Fibroblast of skin of back (primary cell): ENCODE measurements at regions not wholly inside any gene's neighbourhood (a gene's known extent, or its start where the extent isn't known, plus 50 kb on each side); places are given as distances from the start of the nearest gene placed in this dataset.
A peak's percentile ranks its signal among the peaks of the same experiment; 100 is the strongest.

Experiments used
- DNase-seq: peaks from one replicate; pipeline ENCODE4 v3.0.0-alpha.2; 2013

DNA sequence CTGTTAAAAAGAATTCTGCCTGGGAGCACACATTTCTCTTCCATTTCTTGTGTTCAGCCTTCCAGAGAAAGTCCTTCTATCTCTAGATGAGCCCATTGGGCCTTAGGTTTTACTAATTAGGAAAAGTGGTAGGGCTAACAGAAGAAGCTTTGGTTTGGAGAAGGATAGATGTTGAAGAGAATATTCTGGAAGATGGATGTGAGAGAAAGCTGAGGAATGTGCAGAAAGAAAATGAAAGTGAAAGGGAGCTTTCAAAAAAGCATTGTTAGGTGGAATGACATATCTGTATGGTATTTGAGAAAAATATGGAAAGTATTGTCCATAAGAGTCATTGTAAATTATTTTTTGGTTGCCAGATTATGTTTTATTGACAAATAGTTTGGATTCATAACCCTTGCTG, 474.8 kb upstream of the SLIT2 start:
- DNase-seq = peak; percentile 45

- peak; percentile 82 for DNase-seq
These were observed 475.7 kb upstream of the SLIT2 start for GRCh38 chr4:19776021-19776459.

DNA sequence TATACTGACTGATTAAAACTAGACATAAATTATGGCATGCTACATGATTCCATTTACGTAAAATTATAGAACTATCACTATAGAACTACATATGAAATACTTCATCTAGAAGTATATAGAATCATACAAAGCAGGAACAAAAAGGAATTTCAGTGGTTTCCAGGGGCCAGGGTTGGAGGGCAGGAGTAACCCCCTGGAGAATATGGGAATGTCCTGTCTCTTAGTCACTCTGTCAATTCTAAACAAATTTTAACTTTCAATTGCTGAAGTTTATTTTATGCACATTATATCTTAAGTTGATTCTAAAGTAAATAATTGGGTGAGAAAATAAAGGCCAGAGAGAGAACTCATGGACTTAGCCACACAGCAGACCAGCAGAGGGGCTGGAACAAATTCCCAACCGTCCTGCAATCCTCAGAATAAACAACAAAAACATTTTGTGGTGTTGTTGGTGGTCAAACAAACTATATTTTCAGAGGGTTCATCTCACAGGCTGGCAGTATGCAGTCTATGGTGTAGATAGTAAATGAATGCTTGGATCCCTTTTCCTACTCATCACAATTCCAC, 476.9 kb upstream of the SLIT2 start:
- DNase-seq = peak; percentile 78

- DNase-seq = no peak
These were observed 479.1 kb upstream of the SLIT2 start for GRCh38 chr4:19772581-19772980.

- DNase-seq = no peak
These were observed 495.0 kb upstream of the SLIT2 start for GRCh38 chr4:19756661-19757060.

DNA sequence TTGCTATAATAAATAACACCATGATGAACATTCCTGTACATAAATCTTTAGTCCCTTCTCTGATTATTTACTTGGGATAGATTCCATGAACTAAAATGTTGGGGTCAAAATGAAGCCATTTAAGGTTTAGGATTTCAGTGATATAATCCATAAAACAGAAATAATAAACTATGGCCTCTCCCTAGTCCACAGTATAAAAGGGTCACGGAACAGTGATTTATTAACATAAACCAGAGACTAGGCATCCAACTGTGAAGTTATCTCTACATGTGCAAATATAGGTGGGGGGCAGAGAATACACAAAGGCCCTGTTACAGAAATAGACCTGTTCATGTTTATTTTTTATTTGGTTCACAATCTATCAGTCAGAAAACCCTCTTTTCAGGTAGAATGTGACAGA, 499.1 kb upstream of the SLIT2 start:
- DNase-seq = no peak

- peak; percentile 23 for DNase-seq
These were observed 502.9 kb upstream of the SLIT2 start for GRCh38 chr4:19748519-19749479.

DNA sequence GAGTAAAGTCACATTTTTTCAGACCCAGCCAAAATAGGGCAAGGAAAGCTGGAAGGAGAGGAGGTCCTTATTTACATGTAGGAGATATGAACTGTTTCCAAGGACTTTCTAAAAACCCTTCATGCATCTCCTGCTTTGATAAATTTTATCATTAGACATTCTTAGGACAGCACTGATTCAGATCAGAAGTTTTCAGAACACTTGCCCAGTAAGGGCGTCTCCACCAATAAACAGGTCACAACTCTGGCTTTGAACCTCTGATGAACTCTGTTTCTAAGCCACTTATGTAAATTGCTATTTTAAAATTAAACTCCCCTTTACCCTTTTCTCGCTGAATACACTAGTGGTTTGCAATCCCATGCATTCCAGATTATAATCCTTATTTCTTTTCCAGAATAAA, 505.3 kb upstream of the SLIT2 start:
- no peak for DNase-seq

DNA sequence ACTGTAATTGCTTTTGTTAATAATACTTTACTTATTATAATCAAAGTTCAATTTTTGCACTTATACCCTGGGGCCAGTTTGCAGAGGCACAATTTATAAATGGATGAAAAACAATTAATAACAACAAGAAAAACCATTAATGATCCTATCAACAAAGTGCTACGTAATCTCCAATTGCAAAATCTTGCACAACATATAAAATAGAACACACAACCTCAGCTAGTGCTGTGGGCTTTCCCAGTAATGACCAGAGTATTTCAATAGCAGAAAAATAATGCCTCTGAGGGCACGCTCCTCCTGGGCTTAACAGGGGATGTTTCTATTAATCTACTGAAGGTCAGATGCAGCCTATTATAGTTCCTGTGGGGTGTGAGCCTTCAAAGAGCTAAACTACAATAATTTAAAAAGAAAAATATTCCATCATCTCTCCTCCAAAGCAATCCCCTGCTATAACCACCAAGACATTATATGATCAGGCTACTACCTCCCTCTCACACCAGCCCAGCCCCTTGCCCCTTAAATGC, 508.5 kb upstream of the SLIT2 start:
- DNase-seq = no peak

DNA sequence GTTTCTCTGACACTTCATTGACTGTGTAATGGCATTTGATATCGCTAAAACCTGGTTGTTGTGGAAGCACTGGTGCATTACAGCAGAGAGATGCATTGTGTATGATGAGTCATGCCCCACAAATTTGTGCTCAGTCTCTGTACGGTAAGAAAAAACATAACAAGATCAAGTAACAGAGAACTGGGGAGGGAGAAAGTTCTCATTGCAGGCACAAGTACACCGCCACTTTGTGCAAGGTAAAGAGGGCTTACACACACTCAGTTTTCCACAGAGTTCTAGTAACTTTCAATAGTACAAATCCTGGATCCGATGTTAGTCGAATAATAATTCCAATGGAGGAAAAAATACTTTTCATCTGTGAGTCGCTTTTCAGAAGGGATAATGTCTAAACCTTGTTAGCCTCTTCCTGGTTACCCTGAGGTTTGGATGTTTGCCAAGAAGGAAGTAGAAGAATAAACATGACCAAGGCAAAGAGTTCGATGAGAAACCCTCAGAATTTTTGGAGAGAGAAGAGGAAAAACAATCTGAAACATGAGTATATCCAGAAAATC, 512.5 kb upstream of the SLIT2 start:
- peak; percentile 87 for DNase-seq

DNA sequence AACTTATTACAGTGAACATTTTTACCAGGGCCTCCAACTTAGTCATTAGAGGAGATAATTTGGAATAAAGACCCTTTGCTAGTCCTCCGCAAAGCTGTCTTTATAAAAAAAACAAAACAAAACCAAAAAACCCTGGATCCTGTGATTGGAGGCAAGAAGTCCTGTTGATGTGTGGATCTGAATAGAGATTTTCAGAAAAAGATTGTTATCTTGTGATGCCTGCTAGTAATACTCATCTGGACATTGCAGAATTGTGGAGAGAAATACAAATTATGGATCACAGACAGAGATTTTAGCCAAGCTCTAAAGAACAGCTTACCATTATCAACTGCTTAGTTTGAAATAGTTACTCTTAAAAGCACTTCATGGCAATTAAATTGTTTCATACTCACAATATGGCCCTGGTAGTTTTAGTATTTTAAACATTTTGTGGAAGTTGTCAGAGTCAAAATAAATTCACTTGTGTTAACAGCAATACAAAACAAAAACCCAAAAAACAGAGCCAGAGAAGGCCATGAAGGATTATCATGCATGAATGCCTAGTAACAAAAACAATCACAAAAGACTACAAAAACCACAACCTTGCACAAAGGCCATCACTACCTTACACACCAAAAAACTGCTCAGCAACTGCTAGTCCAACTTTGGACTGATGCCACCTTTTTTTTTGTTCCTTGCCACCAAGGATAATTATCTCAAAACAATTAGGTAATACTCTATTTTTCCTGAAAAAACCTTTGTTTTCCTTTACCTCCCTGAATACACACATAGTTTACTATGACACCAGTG, 514.5 kb upstream of the SLIT2 start:
- no peak for DNase-seq

DNA sequence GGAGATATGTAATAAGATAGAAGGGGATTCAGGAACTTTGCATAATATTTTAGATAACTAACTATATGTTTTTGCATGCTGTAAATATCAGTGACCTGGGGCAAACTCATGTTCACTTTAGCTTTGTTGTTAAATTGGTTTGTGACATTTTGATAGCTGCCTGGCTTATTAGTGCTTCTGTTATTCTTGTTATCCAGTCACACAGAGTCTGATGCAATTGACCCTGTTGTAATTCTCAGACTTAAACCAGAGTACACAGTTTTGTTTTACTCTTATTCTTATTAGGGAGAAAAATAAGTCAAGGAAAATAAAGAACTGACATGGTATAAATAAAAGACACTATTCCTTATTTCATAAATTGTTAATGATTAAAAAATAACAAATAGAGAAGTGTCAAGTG, 516.7 kb upstream of the SLIT2 start:
- DNase-seq = no peak

DNA sequence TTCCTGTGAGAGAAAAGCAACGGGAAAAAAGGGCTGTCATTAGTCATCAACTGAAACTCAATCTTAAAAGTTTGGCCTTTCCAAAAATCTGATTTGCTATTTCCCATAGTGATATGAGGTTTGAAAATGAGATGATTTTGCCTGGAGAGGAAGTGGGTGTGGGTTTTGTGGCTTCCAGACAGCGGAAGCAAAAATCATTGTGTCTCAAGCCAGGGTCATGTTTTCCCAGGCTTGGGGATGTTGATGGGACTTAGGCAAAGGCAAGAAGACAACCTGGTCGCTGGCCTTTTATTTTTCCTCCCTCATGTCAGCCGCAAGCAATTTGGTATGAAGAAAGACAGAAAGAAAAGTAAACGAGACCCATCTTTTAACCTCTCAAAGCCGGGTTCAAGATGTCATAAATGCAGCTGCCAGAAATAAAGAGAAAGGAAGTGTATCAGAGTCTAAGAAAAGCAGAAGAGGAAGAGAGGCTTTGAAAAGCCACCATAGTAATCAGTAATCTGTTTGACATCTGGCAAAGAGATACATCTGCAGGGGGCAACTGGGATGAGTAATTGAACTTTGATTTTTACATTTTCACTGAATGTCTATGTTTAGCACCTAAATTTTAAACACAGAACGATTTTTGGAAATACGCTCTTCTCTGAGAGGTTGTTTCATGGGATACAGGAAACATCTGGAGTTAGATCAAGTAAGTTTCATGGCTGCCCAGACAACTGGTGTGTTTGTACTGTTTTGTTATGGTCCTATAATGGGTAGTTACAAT, 521.6 kb upstream of the SLIT2 start:
- peak; percentile 61 for DNase-seq

DNA sequence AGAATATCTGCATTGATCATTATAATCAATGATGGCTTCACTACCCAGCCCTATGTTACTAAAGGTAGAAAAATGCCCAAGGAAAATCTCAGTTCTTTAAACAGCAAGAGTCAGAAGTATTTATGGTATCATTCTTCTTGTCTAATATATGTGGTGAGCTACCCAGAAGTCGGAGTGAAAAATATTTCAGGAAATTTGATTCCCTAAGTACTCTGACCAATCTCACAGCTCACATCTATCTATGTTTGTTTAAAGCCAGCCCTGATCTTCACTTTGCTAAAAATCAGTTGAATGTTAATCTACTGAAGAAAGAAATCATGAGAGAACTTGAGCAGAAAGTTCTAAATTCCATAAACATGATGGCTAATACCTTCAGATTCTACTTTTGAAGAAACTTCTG, 522.9 kb upstream of the SLIT2 start:
- no peak for DNase-seq

DNA sequence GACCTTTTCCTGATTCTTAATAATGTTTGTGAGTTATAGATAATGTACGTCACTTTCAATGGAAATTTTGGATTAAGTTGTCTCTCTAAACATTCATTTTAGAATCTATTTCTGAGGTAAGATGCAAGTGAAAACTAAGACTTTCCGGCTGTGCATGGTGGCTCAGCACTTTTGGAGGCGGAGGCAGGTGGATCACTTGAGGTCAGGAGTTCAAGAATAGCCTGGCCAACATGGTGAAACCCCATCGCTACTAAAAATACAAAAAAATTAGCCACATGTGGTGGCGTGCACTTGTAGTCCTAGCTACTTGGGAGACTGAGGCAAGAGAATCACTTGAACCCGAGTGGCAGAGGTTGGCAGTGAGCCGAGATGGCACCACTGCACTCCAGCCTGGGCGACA, 524.6 kb upstream of the SLIT2 start:
- DNase-seq = no peak

GRCh38 chr4:19725130-19725529, 526.6 kb upstream of the SLIT2 start:
- no peak for DNase-seq

GRCh38 chr4:19722404-19722803, 529.3 kb upstream of the SLIT2 start:
- DNase-seq = no peak

- no peak for DNase-seq
These were observed 530.1 kb upstream of the SLIT2 start for GRCh38 chr4:19721587-19721986.

GRCh38 chr4:19720610-19721009, 531.1 kb upstream of the SLIT2 start:
- DNase-seq = no peak

DNA sequence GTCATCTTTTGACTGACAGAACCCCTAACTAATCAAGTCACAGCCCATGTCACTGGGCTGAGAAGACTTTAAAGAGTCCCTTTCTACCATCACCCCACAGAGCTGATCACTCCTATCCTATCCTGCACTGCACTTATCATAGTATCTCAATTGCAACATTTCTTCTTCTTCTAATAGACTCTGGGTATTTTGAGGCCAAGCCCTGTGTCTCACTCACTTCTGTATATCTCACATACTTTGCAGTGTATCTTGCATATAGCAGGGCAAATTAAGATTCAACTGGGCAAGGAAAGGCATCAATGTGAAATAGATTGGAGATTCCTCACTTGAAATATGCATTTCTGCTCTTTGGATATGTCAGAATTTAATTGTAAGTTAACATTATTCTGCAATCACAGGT, 531.5 kb upstream of the SLIT2 start:
- DNase-seq = no peak

GRCh38 chr4:19711871-19712270, 539.8 kb upstream of the SLIT2 start:
- DNase-seq = peak; percentile 74

DNA sequence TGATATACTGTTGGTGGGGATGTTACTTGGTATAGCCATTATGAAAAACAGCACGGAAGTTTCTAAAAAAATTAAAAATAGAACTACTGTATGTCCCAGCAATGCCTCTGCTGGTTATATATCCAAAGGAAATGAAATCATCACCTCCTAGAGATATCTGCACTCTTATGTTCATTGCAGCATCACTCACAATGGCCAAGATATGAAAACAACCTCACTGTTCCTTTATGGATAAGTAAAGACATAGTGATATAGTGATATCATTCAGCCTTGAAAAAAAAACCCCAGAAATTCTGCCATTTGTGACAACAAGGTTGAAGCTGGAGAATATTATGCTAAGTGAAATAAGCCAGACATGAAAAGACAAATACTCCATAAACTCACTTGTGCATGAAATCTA, 543.8 kb upstream of the SLIT2 start:
- peak; percentile 41 for DNase-seq
